ENCODE measurements at regions not wholly inside any gene's neighbourhood (a gene's known extent, or its start where the extent isn't known, plus 50 kb on each side); places are given as distances from the start of the nearest gene placed in this dataset.

DNA sequence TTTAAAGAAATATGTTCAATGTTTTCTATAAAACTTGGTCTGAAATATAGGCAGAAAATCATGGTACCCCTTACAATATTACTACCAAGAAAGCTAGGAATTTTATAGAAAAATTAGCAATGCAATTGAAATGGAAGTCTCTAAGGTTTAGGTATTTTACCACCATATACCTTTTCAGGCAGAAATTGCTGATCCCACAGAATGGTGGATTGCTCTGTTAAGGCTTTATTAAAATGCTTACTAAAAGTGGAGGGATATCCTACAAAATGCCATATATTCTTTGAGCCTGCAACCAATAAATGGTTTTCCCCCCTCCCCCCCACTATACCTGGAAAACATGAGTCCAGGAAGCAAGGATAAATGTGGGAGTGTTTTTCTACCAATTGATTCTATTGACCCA lies 718.1 kb upstream of the NOVA1 start:
- Histone ChIP-seq H3K27ac (no peak overlapping the region), H3K4me3 (no peak overlapping the region), H3K27me3 (no peaks in the 10 kb centered on the region), H3K9me3 (peaks cover 0 to 7% (median 0%) of the 10 kb centered on the region in 12 donors), H3K36me3 (no peaks in the 10 kb centered on the region), H3K4me1 (no peaks in the 10 kb centered on the region)
- intact Hi-C loops (cut with DNase I) = no loop called here
- no peak for DNase-seq
- no peak for ATAC-seq
- TF ChIP-seq POLR2A (IDR thresholded peaks at IDR 0.05) = no peak
- TF ChIP-seq, protein P1, sequence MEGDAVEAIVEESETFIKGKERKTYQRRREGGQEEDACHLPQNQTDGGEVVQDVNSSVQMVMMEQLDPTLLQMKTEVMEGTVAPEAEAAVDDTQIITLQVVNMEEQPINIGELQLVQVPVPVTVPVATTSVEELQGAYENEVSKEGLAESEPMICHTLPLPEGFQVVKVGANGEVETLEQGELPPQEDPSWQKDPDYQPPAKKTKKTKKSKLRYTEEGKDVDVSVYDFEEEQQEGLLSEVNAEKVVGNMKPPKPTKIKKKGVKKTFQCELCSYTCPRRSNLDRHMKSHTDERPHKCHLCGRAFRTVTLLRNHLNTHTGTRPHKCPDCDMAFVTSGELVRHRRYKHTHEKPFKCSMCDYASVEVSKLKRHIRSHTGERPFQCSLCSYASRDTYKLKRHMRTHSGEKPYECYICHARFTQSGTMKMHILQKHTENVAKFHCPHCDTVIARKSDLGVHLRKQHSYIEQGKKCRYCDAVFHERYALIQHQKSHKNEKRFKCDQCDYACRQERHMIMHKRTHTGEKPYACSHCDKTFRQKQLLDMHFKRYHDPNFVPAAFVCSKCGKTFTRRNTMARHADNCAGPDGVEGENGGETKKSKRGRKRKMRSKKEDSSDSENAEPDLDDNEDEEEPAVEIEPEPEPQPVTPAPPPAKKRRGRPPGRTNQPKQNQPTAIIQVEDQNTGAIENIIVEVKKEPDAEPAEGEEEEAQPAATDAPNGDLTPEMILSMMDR (IDR thresholded peaks at IDR 0.05) = no peak

DNA sequence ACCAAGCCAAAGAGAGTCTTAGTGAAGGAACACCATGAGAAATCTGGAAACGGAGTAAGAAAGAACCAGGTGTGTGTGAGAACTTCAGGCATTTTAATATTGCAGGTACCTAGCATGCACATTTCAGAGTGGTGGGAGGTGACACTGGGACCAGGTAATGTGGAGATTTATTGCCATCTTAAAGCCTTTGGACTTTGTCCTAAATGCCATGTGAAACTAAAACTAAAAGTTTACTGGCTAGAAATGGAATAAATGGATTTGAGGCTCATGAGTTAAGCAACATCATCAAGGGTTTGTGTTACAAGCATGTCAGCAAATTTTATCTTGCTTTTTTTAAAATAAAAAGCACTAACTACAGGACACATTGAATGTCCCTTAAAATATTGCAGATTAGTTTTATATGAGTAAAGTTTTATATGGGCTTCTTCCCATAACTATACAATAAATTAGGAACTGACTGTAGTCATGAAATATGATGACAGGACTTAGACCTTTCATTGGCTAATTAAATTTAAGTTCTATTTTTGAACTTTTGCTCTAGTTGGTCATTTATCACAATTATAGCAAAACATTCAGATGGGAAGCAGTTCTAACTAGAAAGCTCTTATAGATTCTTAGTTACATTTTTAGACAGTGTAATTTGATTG lies 721.1 kb upstream of the NOVA1 start:
- intact Hi-C loops (cut with DNase I) = no loop called here
- WGBS, 4 donors = 72 to 76% (median 75%) methylated on average over 1 of the region's 1 CpG
- no peak for DNase-seq

DNA sequence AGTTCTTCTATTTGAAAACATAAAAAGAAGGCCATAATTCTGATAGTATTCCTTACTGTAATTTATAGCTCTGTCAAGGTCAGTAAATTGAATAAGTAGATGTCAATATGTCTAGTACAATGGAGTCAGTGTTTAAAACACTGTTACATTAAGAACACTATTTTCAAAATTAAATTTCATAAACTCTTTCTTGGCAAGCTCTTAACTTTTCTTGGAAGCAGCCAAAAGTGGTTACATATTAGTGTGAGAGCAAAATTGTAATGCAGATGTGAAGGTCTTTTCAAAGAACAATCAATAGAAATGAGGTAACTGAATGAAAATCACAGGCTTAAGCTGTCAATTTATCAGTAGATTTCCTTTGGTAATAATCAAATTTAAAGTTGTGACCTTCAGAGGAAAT lies 722.4 kb upstream of the NOVA1 start:
- H3K27ac ChIP-seq = no peak overlapping the region
- H3K36me3 ChIP-seq = no peaks in the 10 kb centered on the region

More for the DNA sequence above, 721.1 kb upstream of the NOVA1 start:
- Histone ChIP-seq H3K4me3 (no peak overlapping the region), H3K4me1 (no peaks in the 10 kb centered on the region), H3K27ac (no peak overlapping the region), H3K36me3 (no peaks in the 10 kb centered on the region), H3K9me3 (peaks cover 0 to 7% (median 0%) of the 10 kb centered on the region in 12 donors), H3K27me3 (no peaks in the 10 kb centered on the region)
- TF ChIP-seq POLR2A (IDR thresholded peaks at IDR 0.05) = no peak
- TF ChIP-seq, protein P1 (IDR thresholded peaks at IDR 0.05) = no peak
- no peak for ATAC-seq

DNA sequence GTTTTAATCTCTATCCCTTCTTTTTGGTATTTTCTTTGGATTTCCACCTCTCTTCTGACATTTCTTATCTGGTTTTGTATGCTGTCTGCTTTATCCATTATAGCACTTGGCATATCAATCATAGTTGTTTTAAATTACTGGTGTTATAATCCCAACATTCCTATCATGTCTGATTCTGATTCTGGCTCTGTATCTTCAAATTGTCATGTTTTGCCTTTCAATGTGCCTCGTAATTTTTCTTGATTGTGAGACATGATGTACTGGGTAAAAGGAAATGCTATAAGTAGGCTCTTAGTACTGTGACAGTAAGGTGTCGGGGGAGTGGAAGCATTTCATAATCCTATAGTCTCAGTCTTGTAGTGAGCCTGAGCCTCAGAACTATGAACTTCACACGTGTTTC lies 729.3 kb upstream of the NOVA1 start:
- 44 to 56% (median 52%) methylated on average over 3 of the region's 3 CpGs for WGBS, 4 donors
- intact Hi-C loops (cut with DNase I) = no loop called here
- no peaks in the 10 kb centered on the region for H3K36me3 ChIP-seq
- no peaks in the 10 kb centered on the region for H3K4me1 ChIP-seq
- ATAC-seq = no peak
- no peak for DNase-seq
- peaks cover 0 to 36% (median 12%) of the 10 kb centered on the region in 12 donors for H3K9me3 ChIP-seq
- no peaks in the 10 kb centered on the region for H3K27me3 ChIP-seq
- TF ChIP-seq POLR2A (IDR thresholded peaks at IDR 0.05) = no peak
- TF ChIP-seq, protein P1 (IDR thresholded peaks at IDR 0.05) = no peak
- no peak overlapping the region for H3K27ac ChIP-seq
- H3K4me3 ChIP-seq = no peak overlapping the region

More for the DNA sequence above, 722.4 kb upstream of the NOVA1 start:
- intact Hi-C loops (cut with DNase I) = no loop called here
- Histone ChIP-seq H3K4me3 (no peak overlapping the region), H3K27me3 (no peaks in the 10 kb centered on the region), H3K4me1 (no peaks in the 10 kb centered on the region), H3K9me3 (peaks cover 0 to 20% (median 8%) of the 10 kb centered on the region in 12 donors)
- TF ChIP-seq, protein P1 (IDR thresholded peaks at IDR 0.05) = no peak
- TF ChIP-seq POLR2A (IDR thresholded peaks at IDR 0.05) = no peak
- DNase-seq (no peak), ATAC-seq (no peak)

Measured in heart left ventricle (tissue), 16 donors.